Tibial nerve (tissue), 3 donors: ENCODE measurements at regions not wholly inside any gene's neighbourhood (a gene's known extent, or its start where the extent isn't known, plus 50 kb on each side); places are given as distances from the start of the nearest gene placed in this dataset.

Experiments used
- CTCF ChIP-seq, 5 experiments: fragments of 200-600 bp in 3 of 5; fragments of 450-650 bp in 2 of 5; sonication (generic) in 3 of 5; IDR thresholded peaks; one replicate each; pipeline ENCODE4 v1.5.1; 2016 to 2019; ENCODE audit warnings: antibody characterized with exemption in 5 of 5, mild to moderate bottlenecking in 3 of 5, moderate library complexity in 2 of 5
- POLR2A ChIP-seq, 2 donors: fragments of 450-650 bp; IDR thresholded peaks; one replicate each; pipeline ENCODE4 v1.6.1; 2017; ENCODE audit warnings: antibody characterized with exemption in 2 of 2, mild to moderate bottlenecking in 2 of 2, moderate library complexity in 2 of 2

DNA sequence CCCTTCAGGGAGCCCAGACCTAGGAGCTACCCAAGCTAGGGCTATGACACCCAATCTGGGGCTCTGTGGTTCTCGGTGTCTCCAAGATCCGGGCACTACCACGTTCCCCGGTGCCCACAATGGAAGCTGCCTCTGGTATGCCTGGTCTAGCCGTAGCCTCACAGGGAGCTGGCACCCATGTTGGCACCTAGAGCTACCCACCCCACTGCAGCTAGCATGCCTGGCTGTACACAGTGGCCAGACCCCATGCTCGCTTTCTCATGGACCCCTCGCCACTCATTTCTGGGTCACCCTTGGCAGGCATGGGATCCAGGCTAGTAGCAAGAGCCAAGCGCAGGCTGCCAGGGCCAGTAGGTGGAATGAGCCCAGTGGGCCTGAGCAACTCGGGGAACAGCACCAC is 109.0 kb downstream of the CYLC2 start:
- no peak for TF ChIP-seq CTCF (IDR thresholded peaks at IDR 0.05)
- TF ChIP-seq POLR2A (IDR thresholded peaks at IDR 0.05) = no peak
